GM13977 (cell line): ENCODE measurements at regions not wholly inside any gene's neighbourhood (a gene's known extent, or its start where the extent isn't known, plus 50 kb on each side); places are given as distances from the start of the nearest gene placed in this dataset.
A peak's percentile ranks its signal among the peaks of the same experiment; 100 is the strongest.
"Not testable (repeated sequence)": the region's sequence is repeated elsewhere in the genome, so short reads cannot be mapped to it uniquely, and the experiment has no call there.

Experiments used
- DNase-seq: peaks from one replicate; pipeline ENCODE4 v3.0.0; 2012; ENCODE audit warnings: low spot score
- CTCF ChIP-seq: IDR thresholded peaks from 2 replicates; pipeline ENCODE4 v1.5.1; 2012; ENCODE audit warnings: mild to moderate bottlenecking, control low read depth; ENCODE audit not compliant: insufficient read depth; ENCODE audit errors: extremely low read depth, missing control alignments
- in situ Hi-C: fragments of 300-500 bp; cut with MboI; formaldehyde crosslinking; loops from one replicate; pipeline ENCODE4 v1.12.0; 2022; ENCODE audit warnings: low sequenced_read_pairs, low pct_unique_long_range_greater_than_20kb, mixed read lengths, inconsistent platforms; ENCODE audit not compliant: unreplicated experiment

- no peak for DNase-seq
- no peak for TF ChIP-seq CTCF
- in situ Hi-C loops: loop anchor here (10.0 kb wide), 1 partner anchor 556 kb away; no protein-coding TSS in a partner anchor
Observed at GRCh38 chr10:62599161-62599560, 205.4 kb upstream of the ADO start.

DNA sequence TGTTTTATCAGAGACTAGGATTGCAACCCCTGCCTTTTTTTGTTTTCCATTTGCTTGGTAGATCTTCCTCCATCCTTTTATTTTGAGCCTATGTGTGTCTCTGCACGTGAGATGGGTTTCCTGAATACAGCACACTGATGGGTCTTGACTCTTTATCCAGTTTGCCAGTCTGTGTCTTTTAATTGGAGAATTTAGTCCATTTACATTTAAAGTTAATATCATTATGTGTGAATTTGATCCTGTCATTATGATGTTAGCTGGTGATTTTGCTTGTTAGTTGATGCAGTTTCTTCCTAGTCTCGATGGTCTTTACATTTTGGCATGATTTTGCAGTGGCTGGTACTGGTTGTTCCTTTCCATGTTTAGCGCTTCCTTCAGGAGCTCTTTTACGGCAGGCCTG lies 198.0 kb upstream of the ADO start:
- in situ Hi-C loops: not testable (repeated sequence)

DNA sequence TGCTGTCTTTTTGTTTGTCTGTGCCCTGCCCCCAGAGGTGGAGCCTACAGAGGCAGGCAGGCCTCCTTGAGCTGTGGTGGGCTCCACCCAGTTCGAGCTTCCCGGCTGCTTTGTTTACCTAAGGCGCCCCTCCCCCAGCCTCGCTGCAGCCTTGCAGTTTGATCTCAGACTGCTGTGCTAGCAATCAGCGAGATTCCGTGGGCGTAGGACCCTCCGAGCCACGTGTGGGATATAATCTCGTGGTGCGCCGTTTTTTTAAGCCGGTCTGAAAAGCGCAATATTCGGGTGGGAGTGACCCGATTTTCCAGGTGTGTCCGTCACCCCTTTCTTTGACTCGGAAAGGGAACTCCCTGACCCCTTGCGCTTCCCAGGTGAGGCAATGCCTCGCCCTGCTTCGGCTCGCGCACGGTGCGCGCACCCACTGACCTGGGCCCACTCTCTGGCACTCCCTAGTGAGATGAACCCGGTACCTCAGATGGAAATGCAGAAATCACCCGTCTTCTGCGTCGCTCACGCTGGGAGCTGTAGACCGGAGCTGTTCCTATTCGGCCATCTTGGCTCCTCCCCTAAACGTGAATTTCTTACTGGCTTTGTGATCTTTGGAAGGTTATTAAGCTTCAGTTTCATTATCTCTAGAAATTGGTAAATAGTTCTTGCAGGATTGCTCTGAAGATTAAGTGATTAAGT lies 196.2 kb upstream of the ADO start:
- in situ Hi-C loops, DNase-seq: not testable (repeated sequence)

More for the DNA sequence above, 198.0 kb upstream of the ADO start:
- not testable (repeated sequence) for DNase-seq

- TF ChIP-seq CTCF: peak; percentile 95
- in situ Hi-C loops: loop anchor here (10.0 kb wide), 2 partner anchors 74 to 464 kb away; no protein-coding TSS in a partner anchor
Observed at GRCh38 chr10:62610649-62611229, 193.8 kb upstream of the ADO start.

DNA sequence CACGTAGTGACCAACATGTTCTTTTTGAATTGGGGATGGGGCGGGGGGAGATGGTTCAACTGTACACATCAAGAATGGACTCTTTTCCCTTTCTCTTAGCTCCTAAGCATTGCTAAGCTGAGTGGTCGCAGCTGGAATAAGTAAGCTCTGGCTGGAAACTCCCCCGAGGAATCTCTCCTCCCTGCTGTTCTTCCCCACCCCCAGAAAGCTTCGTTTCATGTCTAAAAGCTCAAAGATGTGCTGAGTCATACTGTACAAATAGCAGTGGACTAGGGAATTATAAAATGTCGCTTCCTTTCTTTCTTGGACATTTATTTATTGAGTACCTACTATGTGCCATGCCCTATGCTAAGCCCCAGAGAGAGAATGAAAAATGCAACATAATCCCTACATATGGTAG lies 191.1 kb upstream of the ADO start:
- TF ChIP-seq CTCF: no peak
- DNase-seq: no peak
- in situ Hi-C loops: loop anchor here (10.0 kb wide), 2 partner anchors 71 to 461 kb away; no protein-coding TSS in a partner anchor

More at GRCh38 chr10:62610649-62611229, 193.8 kb upstream of the ADO start:
- peak; percentile 89 for DNase-seq

- TF ChIP-seq CTCF: no peak
- no peak for DNase-seq
- in situ Hi-C loops: loop anchor here (10.0 kb wide), 2 partner anchors 71 to 461 kb away; no protein-coding TSS in a partner anchor
Observed at GRCh38 chr10:62613859-62614258, 190.7 kb upstream of the ADO start.

DNA sequence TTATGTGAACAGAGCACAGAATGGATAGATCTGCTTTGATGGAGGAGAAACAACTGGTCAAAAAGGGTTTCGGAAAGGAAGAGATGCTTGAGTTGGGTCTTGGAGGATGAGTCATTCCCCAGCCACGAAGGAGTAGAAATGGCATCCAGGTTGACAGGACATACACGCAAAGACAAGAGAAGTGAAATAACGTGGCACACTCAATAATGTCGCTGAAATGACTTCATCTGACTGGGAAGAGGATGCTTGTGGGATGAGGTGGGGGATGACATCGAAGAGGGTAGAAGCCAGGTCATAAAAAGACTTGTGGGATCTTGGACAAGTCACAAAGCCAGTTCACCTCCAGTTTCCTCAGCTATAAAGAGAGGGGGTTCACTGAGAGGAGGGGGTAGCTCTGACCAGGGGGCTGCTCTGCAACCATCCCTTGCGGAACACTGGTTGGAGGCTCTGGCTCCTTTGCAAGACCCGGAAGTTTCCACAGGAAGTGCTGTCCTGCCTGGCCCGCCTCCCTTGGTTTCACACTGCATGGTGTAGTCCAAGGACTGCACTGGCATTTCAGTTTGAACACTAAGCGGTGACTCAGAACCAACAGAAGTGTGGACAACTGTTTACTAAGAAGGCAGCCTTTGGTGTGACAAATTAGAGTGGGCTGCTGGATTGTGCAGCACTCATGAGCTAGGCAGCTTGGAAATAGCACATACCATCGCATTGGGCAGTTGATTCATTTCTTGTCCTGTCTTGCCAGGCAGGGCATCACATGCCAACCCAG lies 189.9 kb upstream of the ADO start:
- TF ChIP-seq CTCF: no peak
- in situ Hi-C loops: loop anchor here (5.0 to 10.0 kb wide), 3 partner anchors 70 to 460 kb away; no protein-coding TSS in a partner anchor
- peak; percentile 46 for DNase-seq
